ENCODE measurements at regions not wholly inside any gene's neighbourhood (a gene's known extent, or its start where the extent isn't known, plus 50 kb on each side); places are given as distances from the start of the nearest gene placed in this dataset.

DNA sequence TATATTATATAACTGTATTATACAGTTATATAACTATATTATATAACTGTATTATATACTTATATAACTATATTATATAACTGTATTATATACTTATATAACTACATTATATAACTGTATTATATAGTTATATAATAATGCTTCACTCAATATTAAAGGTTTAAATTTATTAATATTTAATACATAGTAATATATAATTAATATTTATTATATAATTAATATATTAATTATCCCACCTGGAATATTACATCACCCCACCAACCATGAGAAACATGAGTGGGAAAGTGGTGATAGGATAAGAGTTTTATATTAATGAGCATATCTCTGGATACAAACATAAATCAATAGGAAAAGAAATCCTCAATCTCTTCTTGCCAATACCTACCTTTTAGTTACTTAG, 487.1 kb upstream of the LRRTM4 start:
- no peak for DNase-seq (ENCODE audit: low read depth)
- TF ChIP-seq, protein P1, sequence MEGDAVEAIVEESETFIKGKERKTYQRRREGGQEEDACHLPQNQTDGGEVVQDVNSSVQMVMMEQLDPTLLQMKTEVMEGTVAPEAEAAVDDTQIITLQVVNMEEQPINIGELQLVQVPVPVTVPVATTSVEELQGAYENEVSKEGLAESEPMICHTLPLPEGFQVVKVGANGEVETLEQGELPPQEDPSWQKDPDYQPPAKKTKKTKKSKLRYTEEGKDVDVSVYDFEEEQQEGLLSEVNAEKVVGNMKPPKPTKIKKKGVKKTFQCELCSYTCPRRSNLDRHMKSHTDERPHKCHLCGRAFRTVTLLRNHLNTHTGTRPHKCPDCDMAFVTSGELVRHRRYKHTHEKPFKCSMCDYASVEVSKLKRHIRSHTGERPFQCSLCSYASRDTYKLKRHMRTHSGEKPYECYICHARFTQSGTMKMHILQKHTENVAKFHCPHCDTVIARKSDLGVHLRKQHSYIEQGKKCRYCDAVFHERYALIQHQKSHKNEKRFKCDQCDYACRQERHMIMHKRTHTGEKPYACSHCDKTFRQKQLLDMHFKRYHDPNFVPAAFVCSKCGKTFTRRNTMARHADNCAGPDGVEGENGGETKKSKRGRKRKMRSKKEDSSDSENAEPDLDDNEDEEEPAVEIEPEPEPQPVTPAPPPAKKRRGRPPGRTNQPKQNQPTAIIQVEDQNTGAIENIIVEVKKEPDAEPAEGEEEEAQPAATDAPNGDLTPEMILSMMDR (conservative IDR thresholded peaks at IDR 0.05; ENCODE audit: low read depth, low read length): no peak
- H3K4me3 ChIP-seq (ENCODE audit: low read depth, low read length): no peak overlapping the region

DNA sequence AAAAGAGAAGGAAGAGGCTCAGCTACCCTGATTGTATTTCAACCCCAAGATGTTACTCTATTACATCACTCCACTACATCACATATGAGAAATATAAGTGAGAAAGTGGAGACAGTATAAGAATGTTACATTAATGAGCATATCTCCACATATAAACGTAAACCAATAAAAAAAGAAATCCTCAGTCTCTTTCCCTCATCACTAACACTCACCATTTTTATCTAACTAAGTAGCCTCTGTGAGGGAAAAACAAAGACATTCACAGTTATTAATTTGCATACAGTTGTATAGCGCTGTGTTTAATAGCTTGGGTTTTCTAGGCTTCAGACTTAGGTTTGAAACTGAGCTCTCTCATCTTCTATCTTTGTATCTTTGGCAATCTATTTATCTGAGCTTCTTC, 489.1 kb upstream of the LRRTM4 start:
- no peak for DNase-seq (ENCODE audit: low read depth)
- TF ChIP-seq, protein P1 (conservative IDR thresholded peaks at IDR 0.05; ENCODE audit: low read depth, low read length): no peak
- H3K4me3 ChIP-seq (ENCODE audit: low read depth, low read length): no peak overlapping the region

DNA sequence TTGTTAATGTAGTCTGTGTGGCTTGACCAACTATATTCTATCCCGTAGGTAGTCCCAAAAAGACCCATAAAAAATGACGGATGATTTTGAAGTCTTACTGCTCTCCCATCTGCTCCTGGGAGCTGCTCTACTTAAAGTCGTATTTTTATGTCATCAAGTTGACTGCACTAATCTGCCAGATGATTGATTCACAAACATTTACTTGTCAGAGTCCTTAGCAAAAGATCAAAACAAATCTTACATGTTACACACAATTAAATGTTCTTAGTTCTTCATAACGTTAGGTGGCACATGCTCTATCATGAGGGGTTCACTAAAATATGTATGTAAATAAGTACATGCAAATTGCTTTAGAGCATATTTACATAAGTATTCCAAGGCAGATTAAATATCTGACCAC, 498.3 kb upstream of the LRRTM4 start:
- no peak overlapping the region for H3K4me3 ChIP-seq (ENCODE audit: low read depth, low read length)
- DNase-seq (ENCODE audit: low read depth): no peak
- TF ChIP-seq, protein P1 (conservative IDR thresholded peaks at IDR 0.05; ENCODE audit: low read depth, low read length): no peak

DNA sequence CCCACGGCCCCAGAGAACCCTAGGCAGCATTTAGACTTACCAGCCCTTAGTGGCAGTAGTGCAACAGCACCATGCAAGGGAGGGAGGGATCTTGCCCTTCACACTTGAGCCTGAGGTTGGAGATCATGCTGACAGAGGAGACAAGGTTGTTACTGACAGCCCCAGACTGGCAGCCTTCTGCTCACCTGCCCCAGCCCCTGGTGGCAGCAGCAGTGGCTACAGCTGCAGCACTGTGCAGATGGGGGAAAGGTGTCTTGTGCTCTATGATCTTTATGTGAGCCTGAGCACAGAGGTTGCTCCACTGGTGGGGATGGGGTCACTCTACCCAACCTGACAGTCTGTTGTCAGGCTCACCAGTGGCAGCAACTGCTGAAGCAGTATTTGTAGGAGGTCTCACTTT, 501.2 kb upstream of the LRRTM4 start:
- TF ChIP-seq, protein P1 (conservative IDR thresholded peaks at IDR 0.05; ENCODE audit: low read depth, low read length): no peak
- DNase-seq (ENCODE audit: low read depth): no peak
- H3K4me3 ChIP-seq (ENCODE audit: low read depth, low read length): no peak overlapping the region

DNA sequence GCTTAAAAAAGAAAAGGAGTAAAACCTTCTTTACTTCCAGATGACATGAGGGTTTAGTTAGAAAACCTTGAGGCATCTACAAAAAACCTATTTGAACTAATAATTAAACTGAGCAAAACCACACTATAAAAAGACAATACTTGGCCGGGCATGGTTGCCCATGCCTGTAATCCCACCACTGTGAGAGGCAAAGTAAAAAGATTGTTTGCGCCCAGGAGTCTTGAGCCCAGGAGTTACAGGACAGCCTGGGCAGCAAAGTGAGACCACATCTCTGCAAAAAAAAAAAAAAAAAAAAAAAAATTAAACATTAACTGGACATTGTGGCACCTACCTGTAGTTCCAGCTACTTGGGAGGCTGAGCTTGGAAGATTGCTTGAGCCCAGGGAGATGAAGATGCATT, 502.8 kb upstream of the LRRTM4 start:
- TF ChIP-seq, protein P1 (conservative IDR thresholded peaks at IDR 0.05; ENCODE audit: low read depth, low read length): no peak
- DNase-seq (ENCODE audit: low read depth): no peak
- H3K4me3 ChIP-seq (ENCODE audit: low read depth, low read length): no peak overlapping the region

DNA sequence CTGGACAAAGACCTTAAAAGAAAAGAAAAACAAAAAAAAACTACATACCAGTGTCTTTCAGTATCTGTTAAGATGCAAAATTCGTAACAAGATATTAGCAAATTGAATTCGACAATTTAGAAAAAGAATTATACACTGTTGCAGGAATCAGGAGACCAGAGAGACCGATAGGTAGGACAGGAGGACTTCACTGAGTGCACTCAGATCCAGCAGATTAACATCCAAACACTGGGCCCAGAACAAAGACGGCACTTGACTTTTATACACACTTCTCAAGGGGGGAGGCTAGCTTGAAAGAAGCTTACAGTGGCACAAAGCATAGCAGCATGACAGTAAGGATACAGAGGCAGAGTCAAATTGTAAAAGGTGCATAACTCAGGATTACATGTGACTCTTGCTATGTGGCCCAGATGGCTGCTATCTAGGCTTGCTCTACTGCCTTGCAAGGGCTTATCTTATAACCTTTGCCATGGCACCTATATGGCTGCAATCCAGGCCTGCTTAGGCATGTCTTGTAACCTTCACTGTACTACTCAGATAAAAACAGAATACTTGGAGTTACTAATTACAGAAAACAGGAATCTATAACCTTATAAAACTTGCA, 507.3 kb upstream of the LRRTM4 start:
- peak; percentile 0 for DNase-seq (ENCODE audit: low read depth)
- H3K4me3 ChIP-seq (ENCODE audit: low read depth, low read length): no peak overlapping the region
- TF ChIP-seq, protein P1 (conservative IDR thresholded peaks at IDR 0.05; ENCODE audit: low read depth, low read length): no peak

DNA sequence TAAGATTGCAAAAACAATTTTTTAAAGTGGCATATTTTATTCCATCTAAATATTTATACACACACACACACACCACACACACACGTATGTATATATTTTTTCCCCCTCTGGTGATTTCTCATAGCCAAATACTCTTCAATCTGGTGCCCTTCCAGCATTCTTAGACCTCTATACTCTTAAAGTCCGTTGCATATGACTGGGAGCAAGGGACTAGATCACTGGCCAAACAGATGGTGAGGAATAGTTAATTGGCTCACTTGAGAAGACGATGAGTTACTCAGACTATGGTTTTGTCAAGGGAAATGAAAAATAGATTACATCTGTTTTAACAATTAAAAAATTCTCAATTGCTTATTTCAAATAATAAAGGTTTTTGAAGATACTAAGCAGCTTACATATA, 512.5 kb upstream of the LRRTM4 start:
- DNase-seq (ENCODE audit: low read depth): no peak
- TF ChIP-seq, protein P1 (conservative IDR thresholded peaks at IDR 0.05; ENCODE audit: low read depth, low read length): no peak
- H3K4me3 ChIP-seq (ENCODE audit: low read depth, low read length): no peak overlapping the region
